ENCODE measurements at regions not wholly inside any gene's neighbourhood (a gene's known extent, or its start where the extent isn't known, plus 50 kb on each side); places are given as distances from the start of the nearest gene placed in this dataset.

- TF ChIP-seq CTCF (conservative IDR thresholded peaks at IDR 0.05; ENCODE audit: low read length) (no peak), EZH2phosphoT487 (IDR thresholded peaks at IDR 0.05; ENCODE audit: borderline replicate concordance) (no peak)
These were observed 332.6 kb upstream of the SYT1 start for GRCh38 chr12:78531831-78532458.

All from Loucy (cell line).